ENCODE measurements at regions not wholly inside any gene's neighbourhood (a gene's known extent, or its start where the extent isn't known, plus 50 kb on each side); places are given as distances from the start of the nearest gene placed in this dataset.
A peak's percentile ranks its signal among the peaks of the same experiment; 100 is the strongest.

DNA sequence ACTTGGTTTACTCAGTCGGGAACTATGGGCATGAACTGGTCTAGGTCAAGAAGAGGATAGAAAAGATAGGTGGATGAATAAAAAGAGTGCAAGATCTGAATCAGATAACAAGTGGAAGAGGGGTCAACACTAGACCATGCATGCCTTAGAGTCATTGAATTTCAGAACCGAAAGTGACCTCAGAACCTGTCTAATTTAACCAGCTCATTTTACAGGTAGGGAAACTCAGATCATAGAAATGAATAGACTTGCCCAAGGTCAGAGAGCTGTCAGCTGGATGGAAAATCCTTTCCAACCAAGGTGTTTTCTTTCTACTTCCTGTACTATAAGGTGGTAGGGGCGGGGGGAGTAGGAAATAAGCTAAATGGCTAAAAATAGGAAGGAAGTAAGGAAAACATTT lies 121.4 kb upstream of the ADGRF1 start:
- DNase-seq: no peak
- Histone ChIP-seq H3K4me3 (no peak overlapping the region), H3K27me3 (no peaks in the 10 kb centered on the region), H3K27ac (no peak overlapping the region), H3K36me3 (no peaks in the 10 kb centered on the region), H3K9me3 (no peaks in the 10 kb centered on the region), H3K4me1 (peaks cover 9 to 50% (median 17%) of the 10 kb centered on the region in 3 donors)
- 46 to 76% methylated on average over 3 of the region's 3 CpGs for WGBS, 2 donors
- intact Hi-C loops (cut with DNase I): no loop called here
- no peak for TF ChIP-seq POLR2A (IDR thresholded peaks at IDR 0.05)

DNA sequence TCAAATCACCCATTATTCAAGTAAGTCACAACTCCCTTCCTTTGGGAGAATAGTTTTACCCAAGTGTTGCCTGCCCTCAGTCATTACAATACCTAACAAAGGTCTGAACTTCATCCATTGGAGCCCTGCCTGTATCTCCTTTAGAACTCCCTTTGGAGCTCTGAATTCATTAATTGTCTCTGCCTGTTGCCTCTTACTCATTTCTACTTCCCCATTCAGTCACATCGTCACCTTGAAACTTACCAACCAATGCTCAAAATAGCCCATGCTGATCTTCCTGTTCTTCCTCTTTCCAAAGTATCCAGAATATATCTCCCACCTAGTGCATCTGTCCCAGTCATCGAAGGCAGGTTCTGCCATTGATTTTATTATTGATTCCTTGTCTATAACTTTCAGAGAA lies 120.7 kb upstream of the ADGRF1 start:
- intact Hi-C loops (cut with DNase I): no loop called here
- H3K4me3 ChIP-seq: no peak overlapping the region
- DNase-seq: no peak

DNA sequence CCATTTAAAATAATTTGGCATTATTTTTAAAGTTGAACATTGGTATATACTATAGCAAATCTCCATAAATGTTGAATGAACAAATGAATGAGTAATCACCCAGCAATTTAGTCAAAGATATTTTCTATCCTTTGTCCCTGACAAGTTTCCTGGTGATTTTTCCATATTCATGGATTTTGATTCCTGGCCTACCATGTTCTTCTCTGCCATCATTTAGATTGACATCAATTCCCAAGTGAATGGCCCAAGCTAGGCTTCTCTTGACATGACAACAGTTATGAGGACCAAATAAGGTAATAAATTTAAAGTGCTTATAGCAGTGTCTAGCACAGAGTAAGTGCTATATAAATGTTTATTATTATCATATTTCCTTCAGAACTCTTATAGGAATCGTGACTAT lies 120.1 kb upstream of the ADGRF1 start:
- H3K27me3 ChIP-seq: no peaks in the 10 kb centered on the region
- peaks cover 0 to 37% (median 12%) of the 10 kb centered on the region in 3 donors for H3K4me1 ChIP-seq
- 71 to 83% methylated on average over 1 of the region's 1 CpG for WGBS, 2 donors
- no peaks in the 10 kb centered on the region for H3K36me3 ChIP-seq
- no peak overlapping the region for H3K27ac ChIP-seq
- no peak for DNase-seq
- TF ChIP-seq, protein P1, sequence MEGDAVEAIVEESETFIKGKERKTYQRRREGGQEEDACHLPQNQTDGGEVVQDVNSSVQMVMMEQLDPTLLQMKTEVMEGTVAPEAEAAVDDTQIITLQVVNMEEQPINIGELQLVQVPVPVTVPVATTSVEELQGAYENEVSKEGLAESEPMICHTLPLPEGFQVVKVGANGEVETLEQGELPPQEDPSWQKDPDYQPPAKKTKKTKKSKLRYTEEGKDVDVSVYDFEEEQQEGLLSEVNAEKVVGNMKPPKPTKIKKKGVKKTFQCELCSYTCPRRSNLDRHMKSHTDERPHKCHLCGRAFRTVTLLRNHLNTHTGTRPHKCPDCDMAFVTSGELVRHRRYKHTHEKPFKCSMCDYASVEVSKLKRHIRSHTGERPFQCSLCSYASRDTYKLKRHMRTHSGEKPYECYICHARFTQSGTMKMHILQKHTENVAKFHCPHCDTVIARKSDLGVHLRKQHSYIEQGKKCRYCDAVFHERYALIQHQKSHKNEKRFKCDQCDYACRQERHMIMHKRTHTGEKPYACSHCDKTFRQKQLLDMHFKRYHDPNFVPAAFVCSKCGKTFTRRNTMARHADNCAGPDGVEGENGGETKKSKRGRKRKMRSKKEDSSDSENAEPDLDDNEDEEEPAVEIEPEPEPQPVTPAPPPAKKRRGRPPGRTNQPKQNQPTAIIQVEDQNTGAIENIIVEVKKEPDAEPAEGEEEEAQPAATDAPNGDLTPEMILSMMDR (IDR thresholded peaks at IDR 0.05): no peak
- no peak for TF ChIP-seq POLR2A (IDR thresholded peaks at IDR 0.05)
- H3K9me3 ChIP-seq: no peaks in the 10 kb centered on the region
- no peak overlapping the region for H3K4me3 ChIP-seq
- intact Hi-C loops (cut with DNase I): no loop called here

More for the DNA sequence above, 120.7 kb upstream of the ADGRF1 start:
- H3K27ac ChIP-seq: no peak overlapping the region
- H3K4me1 ChIP-seq: peaks cover 5 to 42% (median 12%) of the 10 kb centered on the region in 3 donors
- no peaks in the 10 kb centered on the region for H3K9me3 ChIP-seq
- 60 to 65% methylated on average over 2 of the region's 2 CpGs for WGBS, 2 donors
- no peaks in the 10 kb centered on the region for H3K27me3 ChIP-seq
- H3K36me3 ChIP-seq: no peaks in the 10 kb centered on the region
- no peak for TF ChIP-seq POLR2A (IDR thresholded peaks at IDR 0.05)
- TF ChIP-seq, protein P1 (IDR thresholded peaks at IDR 0.05): no peak

- no peaks in the 10 kb centered on the region for H3K36me3 ChIP-seq
- intact Hi-C loops (cut with DNase I): no loop called here
- H3K27ac ChIP-seq: peak overlapping the region; percentile 17 to 48 (median 34)
- no peak for TF ChIP-seq POLR2A (IDR thresholded peaks at IDR 0.05)
- TF ChIP-seq, protein P1 (IDR thresholded peaks at IDR 0.05): no peak
- H3K27me3 ChIP-seq: no peaks in the 10 kb centered on the region
- H3K9me3 ChIP-seq: no peaks in the 10 kb centered on the region
- peaks cover 0 to 27% (median 12%) of the 10 kb centered on the region in 3 donors for H3K4me1 ChIP-seq
- no peak overlapping the region for H3K4me3 ChIP-seq
- DNase-seq: no peak
Observed at GRCh38 chr6:47161176-47161687, 119.1 kb upstream of the ADGRF1 start.

GRCh38 chr6:47160702-47161101 lies 118.6 kb upstream of the ADGRF1 start:
- no peak for DNase-seq
- H3K27me3 ChIP-seq: no peaks in the 10 kb centered on the region
- no peaks in the 10 kb centered on the region for H3K36me3 ChIP-seq
- peaks cover 0 to 21% (median 10%) of the 10 kb centered on the region in 3 donors for H3K4me1 ChIP-seq
- no peak overlapping the region for H3K4me3 ChIP-seq
- H3K27ac ChIP-seq: peak overlapping the region in 2 of 4 donors; percentile 30 to 48
- TF ChIP-seq, protein P1 (IDR thresholded peaks at IDR 0.05): no peak
- no peak for TF ChIP-seq POLR2A (IDR thresholded peaks at IDR 0.05)
- no peaks in the 10 kb centered on the region for H3K9me3 ChIP-seq
- 60 to 62% methylated on average over 3 of the region's 3 CpGs for WGBS, 2 donors
- intact Hi-C loops (cut with DNase I): no loop called here

GRCh38 chr6:47159763-47160162 lies 117.6 kb upstream of the ADGRF1 start:
- Histone ChIP-seq H3K9me3 (no peaks in the 10 kb centered on the region), H3K4me1 (peaks cover 0 to 20% (median 10%) of the 10 kb centered on the region in 3 donors), H3K27ac (no peak overlapping the region), H3K36me3 (no peaks in the 10 kb centered on the region), H3K27me3 (no peaks in the 10 kb centered on the region), H3K4me3 (no peak overlapping the region)
- DNase-seq: no peak
- WGBS, 2 donors: 80 to 81% methylated on average over 4 to 5 of the region's 5 CpGs
- no peak for TF ChIP-seq POLR2A (IDR thresholded peaks at IDR 0.05)
- TF ChIP-seq, protein P1 (IDR thresholded peaks at IDR 0.05): no peak
- intact Hi-C loops (cut with DNase I): no loop called here
